CD14-positive monocyte (primary cell): ENCODE measurements at regions not wholly inside any gene's neighbourhood (a gene's known extent, or its start where the extent isn't known, plus 50 kb on each side); places are given as distances from the start of the nearest gene placed in this dataset.

Source experiments
- DNase-seq, 3 donors: peaks; one replicate each; pipeline ENCODE4 v3.0.0-alpha.2; 2011 to 2022
- H2AFZ ChIP-seq: 2 replicates; pipeline ENCODE4 v1.6.0; 2012; ENCODE audit warnings: mild to moderate bottlenecking, low read depth, low read length, inconsistent platforms; ENCODE audit not compliant: insufficient read depth, poor library complexity, severe bottlenecking
- H3K27ac ChIP-seq, 2 donors: 1 replicate in 1 of 2; 2 replicates in 1 of 2; pipeline ENCODE4 v1.5.1; 2012 to 2013; ENCODE audit warnings: low read length in 2 of 2, control low read depth in 1 of 2, inconsistent platforms in 1 of 2, low read depth in 1 of 2, mild to moderate bottlenecking in 1 of 2
- H3K27me3 ChIP-seq, 2 donors: one replicate each; pipeline versions ENCODE4 v1.6.0 to v1.6.1; 2011 to 2013; ENCODE audit warnings: low read length in 2 of 2; ENCODE audit not compliant: control insufficient read depth in 2 of 2, insufficient read depth in 2 of 2
- H3K36me3 ChIP-seq, 2 donors: replicated peaks in 1 of 2; 1 replicate in 1 of 2; 2 replicates in 1 of 2; pipeline versions ENCODE4 v1.5.1 to v1.6.1; 2012 to 2013; ENCODE audit warnings: low read length in 2 of 2, control low read depth in 1 of 2, inconsistent platforms in 1 of 2, mild to moderate bottlenecking in 1 of 2; ENCODE audit not compliant: insufficient read depth in 2 of 2, control insufficient read depth in 1 of 2
- H3K4me1 ChIP-seq, 2 donors: 1 replicate in 1 of 2; 2 replicates in 1 of 2; pipeline versions ENCODE4 v1.5.1 to v1.6.1; 2012 to 2013; ENCODE audit warnings: low read length in 2 of 2, control low read depth in 1 of 2, inconsistent platforms in 1 of 2, mild to moderate bottlenecking in 1 of 2, moderate library complexity in 1 of 2; ENCODE audit not compliant: insufficient read depth in 2 of 2, control insufficient read depth in 1 of 2
- H3K4me2 ChIP-seq: replicated peaks from 2 replicates; pipeline ENCODE3; 2012; ENCODE audit warnings: low read length, moderate library complexity, mild to moderate bottlenecking; ENCODE audit not compliant: poor library complexity, severe bottlenecking; ENCODE audit errors: extremely low read depth
- H3K4me3 ChIP-seq, 3 experiments: fragments of 200-600 bp in 1 of 3; sonication (generic) in 1 of 3; replicated peaks in 1 of 3; 1 replicate in 2 of 3; 2 replicates in 1 of 3; pipeline ENCODE4 v1.5.1; 2011 to 2013; ENCODE audit warnings: low read length in 3 of 3, mild to moderate bottlenecking in 3 of 3, control low read depth in 2 of 3, low read depth in 2 of 3, inconsistent platforms in 1 of 3, moderate library complexity in 1 of 3
- H3K79me2 ChIP-seq: 2 replicates; pipeline ENCODE4 v1.6.0; 2012; ENCODE audit warnings: mild to moderate bottlenecking, control low read depth, inconsistent platforms, low read length, moderate library complexity; ENCODE audit not compliant: insufficient read depth
- H3K9ac ChIP-seq: 2 replicates; pipeline ENCODE4 v1.6.0; 2017; ENCODE audit warnings: low read length, mild to moderate bottlenecking; ENCODE audit not compliant: insufficient read depth, poor library complexity, severe bottlenecking
- H3K9me3 ChIP-seq, 2 donors: replicated peaks in 1 of 2; 1 replicate in 1 of 2; 2 replicates in 1 of 2; pipeline versions ENCODE4 v1.5.1 to v1.6.1; 2012 to 2013; ENCODE audit warnings: low read length in 2 of 2, control low read depth in 1 of 2; ENCODE audit not compliant: control insufficient read depth in 1 of 2, insufficient read depth in 1 of 2
- H4K20me1 ChIP-seq: 2 replicates; pipeline ENCODE4 v1.6.0; 2012; ENCODE audit warnings: mild to moderate bottlenecking, low read length, control low read depth, moderate library complexity; ENCODE audit not compliant: insufficient read depth
- H3K27ac Mint-ChIP-seq, 7 donors: one replicate each; pipeline ENCODE4 v1.8.0; 2020; ENCODE audit warnings: mild to moderate bottlenecking in 7 of 7, mixed read lengths in 7 of 7, moderate library complexity in 6 of 7, inconsistent platforms in 2 of 7
- H3K27me3 Mint-ChIP-seq, 3 donors: one replicate each; pipeline ENCODE4 v1.8.0; 2021 to 2022; ENCODE audit warnings: low read depth in 3 of 3, mild to moderate bottlenecking in 3 of 3, mixed read lengths in 3 of 3, moderate library complexity in 3 of 3, inconsistent platforms in 1 of 3
- H3K36me3 Mint-ChIP-seq, 2 donors: one replicate each; pipeline ENCODE4 v1.8.0; 2020; ENCODE audit warnings: mixed read lengths in 2 of 2, inconsistent platforms in 1 of 2, mild to moderate bottlenecking in 1 of 2
- H3K4me1 Mint-ChIP-seq: one replicate; pipeline ENCODE4 v1.8.0; 2020; ENCODE audit warnings: mild to moderate bottlenecking, mixed read lengths
- H3K4me3 Mint-ChIP-seq, 2 donors: one replicate each; pipeline ENCODE4 v1.8.0; 2020; ENCODE audit warnings: mild to moderate bottlenecking in 2 of 2, mixed read lengths in 2 of 2, moderate library complexity in 1 of 2
- H3K9me3 Mint-ChIP-seq, 7 donors: one replicate each; pipeline ENCODE4 v1.8.0; 2020 to 2022; ENCODE audit warnings: mixed read lengths in 7 of 7, mild to moderate bottlenecking in 6 of 7, moderate library complexity in 6 of 7, inconsistent platforms in 2 of 7
- WGBS: methylation state at CpG from one replicate; pipeline ENCODE4 v1.1.5; 2013; ENCODE audit warnings: missing lambda C conversion rate; ENCODE audit not compliant: insufficient coverage; 5-methylcytosine and 5-hydroxymethylcytosine counted together
- intact Hi-C, 2 donors: fragments of 100-400 bp; cut with micrococcal nuclease; formaldehyde crosslinking; loops; one replicate each; pipeline versions ENCODE4 v1.15.0 to v1.15.1; 2023
- TF ChIP-seq, protein P1 (sequence below): fragments of 200-600 bp; IDR thresholded peaks from one replicate; pipeline ENCODE4 v1.8.0; 2022; ENCODE audit warnings: antibody characterized with exemption, mild to moderate bottlenecking

DNA sequence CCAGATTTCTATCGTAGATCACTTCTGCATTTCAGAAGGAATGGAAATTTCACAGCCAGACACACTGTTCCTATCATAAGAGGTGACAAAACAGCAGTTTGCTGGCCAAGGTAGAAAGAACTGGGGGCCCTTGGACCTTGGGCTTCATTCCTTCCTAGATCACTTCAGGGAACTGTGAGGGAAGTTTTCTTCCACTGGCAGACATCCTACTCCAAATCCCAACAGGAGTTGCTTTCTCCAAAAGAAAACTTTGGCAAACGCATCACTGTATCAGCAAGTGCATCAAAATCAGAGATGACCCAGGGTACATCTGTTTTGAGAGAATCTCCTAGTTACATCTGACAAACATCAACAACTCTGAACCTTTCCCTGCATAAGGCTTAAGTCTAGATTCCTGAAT is 348.4 kb upstream of the KLHL29 start:
- peaks cover 0 to 5% (median 1%) of the 10 kb centered on the region in 3 donors for H3K27me3 Mint-ChIP-seq
- H4K20me1 ChIP-seq, result no peaks in the 10 kb centered on the region
- WGBS, result 86% methylated on average over 2 of the region's 2 CpGs

DNA sequence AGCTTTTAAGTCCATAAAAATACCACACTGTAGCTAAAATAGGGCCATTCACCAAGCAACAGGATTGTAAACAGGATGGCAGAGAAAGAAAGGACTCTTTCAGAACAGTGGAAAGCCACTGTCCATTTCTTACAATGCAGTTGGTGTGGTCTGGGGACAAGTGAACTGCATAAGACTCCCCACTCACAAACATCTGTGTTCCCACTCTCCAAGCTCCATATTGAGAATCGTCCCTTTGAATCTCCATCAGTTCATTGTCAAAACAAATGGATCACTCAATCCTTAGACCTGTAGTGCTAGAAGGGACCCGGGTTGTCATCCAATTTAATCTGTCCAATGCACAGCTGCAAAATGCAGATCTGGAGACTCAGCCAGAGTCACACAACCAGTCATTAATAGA is 347.4 kb upstream of the KLHL29 start:
- Histone ChIP-seq H3K4me2 (no peak overlapping the region), H2AFZ (no peak overlapping the region), H4K20me1 (no peaks in the 10 kb centered on the region), H3K9me3 (no peaks in the 10 kb centered on the region), H3K36me3 (no peaks in the 10 kb centered on the region), H3K4me3 (no peak overlapping the region), H3K4me1 (no peaks in the 10 kb centered on the region), H3K27ac (no peak overlapping the region), H3K79me2 (no peaks in the 10 kb centered on the region), H3K27me3 (no peaks in the 10 kb centered on the region), H3K9ac (no peak overlapping the region)
- Mint-ChIP-seq H3K27ac (no peak overlapping the region), H3K4me1 (no peaks in the 10 kb centered on the region), H3K36me3 (no peaks in the 10 kb centered on the region), H3K9me3 (peaks cover 0 to 12% (median 2%) of the 10 kb centered on the region in 7 donors), H3K27me3 (peaks cover 0 to 5% (median 1%) of the 10 kb centered on the region in 3 donors), H3K4me3 (no peak overlapping the region)
- no peak for DNase-seq
- 92% methylated on average over 2 of the region's 2 CpGs for WGBS
- TF ChIP-seq, protein P1, sequence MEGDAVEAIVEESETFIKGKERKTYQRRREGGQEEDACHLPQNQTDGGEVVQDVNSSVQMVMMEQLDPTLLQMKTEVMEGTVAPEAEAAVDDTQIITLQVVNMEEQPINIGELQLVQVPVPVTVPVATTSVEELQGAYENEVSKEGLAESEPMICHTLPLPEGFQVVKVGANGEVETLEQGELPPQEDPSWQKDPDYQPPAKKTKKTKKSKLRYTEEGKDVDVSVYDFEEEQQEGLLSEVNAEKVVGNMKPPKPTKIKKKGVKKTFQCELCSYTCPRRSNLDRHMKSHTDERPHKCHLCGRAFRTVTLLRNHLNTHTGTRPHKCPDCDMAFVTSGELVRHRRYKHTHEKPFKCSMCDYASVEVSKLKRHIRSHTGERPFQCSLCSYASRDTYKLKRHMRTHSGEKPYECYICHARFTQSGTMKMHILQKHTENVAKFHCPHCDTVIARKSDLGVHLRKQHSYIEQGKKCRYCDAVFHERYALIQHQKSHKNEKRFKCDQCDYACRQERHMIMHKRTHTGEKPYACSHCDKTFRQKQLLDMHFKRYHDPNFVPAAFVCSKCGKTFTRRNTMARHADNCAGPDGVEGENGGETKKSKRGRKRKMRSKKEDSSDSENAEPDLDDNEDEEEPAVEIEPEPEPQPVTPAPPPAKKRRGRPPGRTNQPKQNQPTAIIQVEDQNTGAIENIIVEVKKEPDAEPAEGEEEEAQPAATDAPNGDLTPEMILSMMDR, result no peak
- intact Hi-C loops, result no loop called here

More for the DNA sequence above, 348.4 kb upstream of the KLHL29 start:
- intact Hi-C loops, result no loop called here
- Histone ChIP-seq H3K4me1 (no peaks in the 10 kb centered on the region), H3K4me3 (no peak overlapping the region), H3K27ac (no peak overlapping the region), H3K79me2 (no peaks in the 10 kb centered on the region), H3K9me3 (no peaks in the 10 kb centered on the region), H3K36me3 (no peaks in the 10 kb centered on the region), H2AFZ (no peak overlapping the region), H3K9ac (no peak overlapping the region), H3K27me3 (no peaks in the 10 kb centered on the region), H3K4me2 (no peak overlapping the region)
- peaks cover 0 to 14% (median 2%) of the 10 kb centered on the region in 7 donors for H3K9me3 Mint-ChIP-seq
- no peak for DNase-seq
- no peak overlapping the region for H3K27ac Mint-ChIP-seq
- TF ChIP-seq, protein P1, result no peak
- no peak overlapping the region for H3K4me3 Mint-ChIP-seq
- no peaks in the 10 kb centered on the region for H3K4me1 Mint-ChIP-seq
- H3K36me3 Mint-ChIP-seq, result no peaks in the 10 kb centered on the region
